ENCODE measurements at regions not wholly inside any gene's neighbourhood (a gene's known extent, or its start where the extent isn't known, plus 50 kb on each side); places are given as distances from the start of the nearest gene placed in this dataset.

- TF ChIP-seq, protein P1, sequence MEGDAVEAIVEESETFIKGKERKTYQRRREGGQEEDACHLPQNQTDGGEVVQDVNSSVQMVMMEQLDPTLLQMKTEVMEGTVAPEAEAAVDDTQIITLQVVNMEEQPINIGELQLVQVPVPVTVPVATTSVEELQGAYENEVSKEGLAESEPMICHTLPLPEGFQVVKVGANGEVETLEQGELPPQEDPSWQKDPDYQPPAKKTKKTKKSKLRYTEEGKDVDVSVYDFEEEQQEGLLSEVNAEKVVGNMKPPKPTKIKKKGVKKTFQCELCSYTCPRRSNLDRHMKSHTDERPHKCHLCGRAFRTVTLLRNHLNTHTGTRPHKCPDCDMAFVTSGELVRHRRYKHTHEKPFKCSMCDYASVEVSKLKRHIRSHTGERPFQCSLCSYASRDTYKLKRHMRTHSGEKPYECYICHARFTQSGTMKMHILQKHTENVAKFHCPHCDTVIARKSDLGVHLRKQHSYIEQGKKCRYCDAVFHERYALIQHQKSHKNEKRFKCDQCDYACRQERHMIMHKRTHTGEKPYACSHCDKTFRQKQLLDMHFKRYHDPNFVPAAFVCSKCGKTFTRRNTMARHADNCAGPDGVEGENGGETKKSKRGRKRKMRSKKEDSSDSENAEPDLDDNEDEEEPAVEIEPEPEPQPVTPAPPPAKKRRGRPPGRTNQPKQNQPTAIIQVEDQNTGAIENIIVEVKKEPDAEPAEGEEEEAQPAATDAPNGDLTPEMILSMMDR (IDR thresholded peaks at IDR 0.05 in 8 of 11, conservative IDR thresholded peaks at IDR 0.05 in 3 of 11) = peak in 3 of 11 experiments; percentile 23 to 31 (median 29)
- TF ChIP-seq POLR2AphosphoS5 (IDR thresholded peaks at IDR 0.05) = peak; percentile 86 to 93 (median 91)
Observed at GRCh38 chr19:27793644-27794493, 1419.1 kb downstream of the UQCRFS1 start.

All from spleen (tissue), 7 donors.